ENCODE measurements at regions not wholly inside any gene's neighbourhood (a gene's known extent, or its start where the extent isn't known, plus 50 kb on each side); places are given as distances from the start of the nearest gene placed in this dataset.

DNA sequence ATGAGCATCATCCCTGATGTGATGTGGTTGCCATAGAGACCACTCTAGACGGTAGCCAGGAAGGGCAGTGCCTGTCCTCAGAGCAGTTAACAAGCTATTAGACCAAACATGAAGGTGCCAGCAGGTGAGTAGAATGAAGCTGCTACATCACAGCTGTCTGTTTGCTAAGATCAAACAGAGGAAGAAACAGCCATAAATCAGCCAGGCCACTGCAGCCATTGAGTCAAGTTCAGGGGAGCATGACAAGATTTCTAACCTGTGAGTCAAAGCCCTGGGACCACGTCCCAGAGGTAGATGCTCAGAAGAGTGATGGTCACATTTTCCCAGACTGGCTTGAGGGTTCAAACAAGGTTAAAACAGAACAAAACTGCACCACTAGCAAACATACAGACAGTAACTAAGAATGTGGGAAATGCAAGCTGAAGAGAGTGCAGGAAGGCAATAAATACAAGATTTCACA, 450.6 kb upstream of the DAB1 start:
- DNase-seq (ENCODE audit: low read depth, low spot score): peak; percentile 27

DNA sequence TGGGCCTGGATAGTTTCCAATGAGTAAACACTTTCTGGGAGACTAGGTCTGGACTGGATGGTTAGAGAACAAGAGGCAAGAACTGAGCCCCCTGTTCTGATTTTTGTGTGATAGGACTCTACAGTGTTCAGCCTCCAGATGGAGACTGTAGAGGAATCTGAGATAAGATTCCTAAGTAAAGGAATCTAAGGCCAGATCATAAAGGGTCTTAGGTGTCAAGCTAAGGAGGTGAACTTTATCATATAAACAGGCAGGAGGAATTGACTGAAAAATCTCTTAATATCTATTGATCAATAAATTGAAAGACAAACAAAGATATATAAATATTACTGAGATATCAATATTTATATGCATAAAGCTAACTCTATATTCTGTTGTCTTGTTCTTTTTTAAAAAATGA, 449.1 kb upstream of the DAB1 start:
- no peak for DNase-seq (ENCODE audit: low read depth, low spot score)

DNA sequence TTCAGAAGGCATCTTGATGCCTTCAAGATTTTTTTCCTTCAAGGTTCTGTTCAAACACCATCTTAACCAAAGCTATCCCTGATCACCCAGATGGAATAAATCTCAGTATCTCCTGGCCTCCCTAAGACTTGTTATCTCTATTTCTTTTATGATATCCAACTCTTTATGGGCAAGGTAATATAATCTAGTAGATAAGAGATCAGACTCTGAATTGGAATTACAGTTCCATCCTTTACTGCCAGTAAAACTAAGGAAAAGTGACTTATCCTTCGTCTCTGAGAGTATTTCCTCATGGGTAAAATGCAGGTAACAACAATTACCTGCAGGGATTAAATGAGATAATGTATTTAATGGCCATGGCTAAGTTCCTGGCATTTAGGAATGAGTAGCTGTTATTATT, 445.0 kb upstream of the DAB1 start:
- DNase-seq (ENCODE audit: low read depth, low spot score): no peak

DNA sequence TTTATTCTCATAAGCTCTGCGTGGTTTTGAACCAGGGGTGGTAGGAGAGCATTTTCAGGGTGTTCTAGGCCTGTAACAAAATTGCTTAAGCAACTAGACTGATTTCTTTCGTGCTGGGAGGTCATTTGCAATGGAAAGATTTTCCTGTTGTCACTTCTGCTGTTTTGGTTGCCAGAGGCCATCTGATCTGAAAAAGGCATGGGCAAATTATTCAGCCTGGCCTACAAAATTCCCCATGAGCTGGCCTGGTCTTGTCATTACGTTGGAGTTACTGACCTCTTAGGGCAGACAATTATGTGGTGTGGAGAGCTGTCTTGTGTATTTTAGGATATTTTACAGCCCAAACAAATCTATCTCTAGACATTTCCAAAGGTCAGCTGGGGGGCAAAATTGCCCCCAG, 444.4 kb upstream of the DAB1 start:
- DNase-seq (ENCODE audit: low read depth, low spot score): no peak

DNA sequence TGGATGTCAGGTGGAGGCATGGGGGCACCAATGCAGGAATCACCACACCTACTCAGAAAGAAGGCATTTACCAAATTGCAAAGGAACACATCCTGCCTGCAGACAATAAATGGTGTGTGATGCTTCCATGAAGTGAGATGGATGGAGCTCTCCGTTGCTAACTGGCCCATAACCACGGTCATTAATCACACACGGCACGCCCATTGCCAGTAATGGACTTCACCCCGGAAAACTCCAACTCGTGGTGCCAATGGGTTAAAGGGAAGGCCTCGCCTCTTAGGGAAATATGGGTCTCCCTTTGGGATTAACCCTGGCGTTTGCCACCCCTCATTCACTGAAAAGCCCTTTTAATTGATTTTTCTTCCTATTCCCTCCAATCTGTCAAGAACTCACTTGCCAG, 443.1 kb upstream of the DAB1 start:
- no peak for DNase-seq (ENCODE audit: low read depth, low spot score)

DNA sequence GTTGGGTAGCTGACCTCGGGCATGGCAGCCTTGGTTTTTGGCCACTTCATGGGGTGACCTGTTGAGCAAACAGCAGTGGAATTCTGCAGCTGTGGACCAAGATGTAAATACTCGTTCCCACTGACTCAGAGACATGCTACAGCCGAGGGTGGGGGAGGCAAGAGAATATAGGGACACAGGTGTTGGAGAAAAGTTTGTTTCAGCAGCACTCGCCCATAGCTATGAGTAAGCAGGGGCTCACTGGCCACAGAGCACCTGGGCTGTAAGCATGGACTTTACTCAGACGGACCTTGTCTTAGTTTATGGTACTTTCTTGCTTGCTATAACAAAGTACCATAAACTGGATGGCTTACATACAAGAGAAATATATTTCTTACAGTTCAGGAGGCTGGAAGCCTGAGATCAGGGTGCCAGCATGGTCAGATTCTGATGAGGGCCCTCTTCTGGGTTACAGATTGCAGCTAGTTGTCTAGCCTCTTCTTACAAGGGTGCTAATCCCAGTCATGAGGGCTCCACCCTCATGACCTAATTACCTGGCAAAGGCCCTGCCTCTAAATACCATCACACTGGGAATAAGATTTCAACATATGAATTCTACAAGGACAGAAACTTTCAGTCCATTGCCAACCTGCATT, 437.2 kb upstream of the DAB1 start:
- no peak for DNase-seq (ENCODE audit: low read depth, low spot score)

DNA sequence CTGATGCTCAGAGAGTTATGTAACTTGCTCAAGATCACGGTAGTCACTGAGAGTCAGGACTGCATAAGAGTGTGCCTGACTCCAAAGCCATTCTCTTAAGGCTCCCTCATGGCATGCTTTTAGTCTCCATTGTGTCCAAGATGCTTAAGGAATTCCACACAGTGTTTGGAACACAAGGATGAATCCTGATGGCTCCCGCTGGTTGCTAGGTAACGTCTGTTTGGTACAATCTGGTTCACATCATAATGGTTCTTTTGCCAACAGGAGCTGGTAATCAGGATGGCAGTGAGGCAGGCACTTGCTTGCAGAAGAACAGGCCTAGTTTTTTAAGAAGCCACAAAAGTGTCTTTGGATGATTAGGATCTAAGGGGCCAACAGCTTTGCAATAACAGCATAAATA, 436.5 kb upstream of the DAB1 start:
- DNase-seq (ENCODE audit: low read depth, low spot score): peak; percentile 24

DNA sequence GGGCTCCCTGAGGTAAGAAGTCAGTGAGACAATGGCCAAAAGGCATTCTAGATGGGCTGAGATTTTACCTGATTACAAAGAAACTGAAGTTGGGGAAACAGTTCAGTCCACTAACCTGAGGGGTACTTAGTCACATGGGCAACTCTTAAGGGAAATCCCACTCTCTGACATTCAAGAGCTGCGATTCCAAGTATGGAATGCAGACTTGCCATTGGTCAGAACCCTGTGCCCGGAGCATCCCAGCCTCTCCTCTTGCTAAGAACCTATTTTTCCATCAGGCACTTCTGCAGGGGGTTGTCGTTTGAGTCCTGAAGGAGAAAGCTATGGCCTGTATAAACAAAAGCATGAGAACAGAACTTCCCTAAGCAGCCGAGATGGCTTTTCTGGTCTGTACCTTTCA, 434.9 kb upstream of the DAB1 start:
- no peak for DNase-seq (ENCODE audit: low read depth, low spot score)

DNA sequence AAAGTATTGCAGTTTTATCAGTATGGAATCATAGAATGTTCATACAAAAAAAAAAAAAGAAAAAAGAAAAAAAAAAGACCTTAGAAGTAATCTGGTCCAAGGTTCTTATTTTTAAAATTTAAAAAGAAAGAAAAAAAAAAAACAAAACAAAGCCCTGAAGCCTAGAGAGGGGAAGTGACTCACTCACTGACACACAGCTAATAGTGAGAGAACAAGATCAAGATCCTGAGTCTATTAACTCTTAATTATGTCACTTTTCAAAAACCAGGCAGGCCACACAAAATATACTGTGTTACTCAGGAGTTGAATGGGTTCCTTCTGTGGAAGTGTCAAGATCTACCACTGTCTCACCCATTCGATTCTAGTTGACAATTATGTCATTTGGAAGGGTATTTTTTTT, 433.9 kb upstream of the DAB1 start:
- no peak for DNase-seq (ENCODE audit: low read depth, low spot score)

DNA sequence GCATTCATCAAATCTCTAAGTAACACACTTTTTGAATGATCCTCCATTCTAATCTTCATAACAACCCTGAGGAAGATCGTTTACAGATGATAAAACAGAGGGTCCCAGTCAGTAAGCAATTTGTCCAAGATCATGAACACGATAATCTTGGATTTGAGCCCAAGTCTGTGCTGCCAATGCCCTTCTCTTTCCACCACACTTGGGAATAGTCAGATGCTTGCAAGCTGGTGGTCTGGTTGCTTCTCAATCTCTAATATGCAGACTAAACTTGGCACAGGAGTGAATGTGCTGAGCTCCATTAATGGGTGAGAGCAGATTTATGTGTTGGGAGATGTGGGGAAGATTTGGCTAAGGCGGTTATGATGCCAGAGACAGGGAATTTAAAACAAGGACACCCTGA, 430.6 kb upstream of the DAB1 start:
- no peak for DNase-seq (ENCODE audit: low read depth, low spot score)

DNA sequence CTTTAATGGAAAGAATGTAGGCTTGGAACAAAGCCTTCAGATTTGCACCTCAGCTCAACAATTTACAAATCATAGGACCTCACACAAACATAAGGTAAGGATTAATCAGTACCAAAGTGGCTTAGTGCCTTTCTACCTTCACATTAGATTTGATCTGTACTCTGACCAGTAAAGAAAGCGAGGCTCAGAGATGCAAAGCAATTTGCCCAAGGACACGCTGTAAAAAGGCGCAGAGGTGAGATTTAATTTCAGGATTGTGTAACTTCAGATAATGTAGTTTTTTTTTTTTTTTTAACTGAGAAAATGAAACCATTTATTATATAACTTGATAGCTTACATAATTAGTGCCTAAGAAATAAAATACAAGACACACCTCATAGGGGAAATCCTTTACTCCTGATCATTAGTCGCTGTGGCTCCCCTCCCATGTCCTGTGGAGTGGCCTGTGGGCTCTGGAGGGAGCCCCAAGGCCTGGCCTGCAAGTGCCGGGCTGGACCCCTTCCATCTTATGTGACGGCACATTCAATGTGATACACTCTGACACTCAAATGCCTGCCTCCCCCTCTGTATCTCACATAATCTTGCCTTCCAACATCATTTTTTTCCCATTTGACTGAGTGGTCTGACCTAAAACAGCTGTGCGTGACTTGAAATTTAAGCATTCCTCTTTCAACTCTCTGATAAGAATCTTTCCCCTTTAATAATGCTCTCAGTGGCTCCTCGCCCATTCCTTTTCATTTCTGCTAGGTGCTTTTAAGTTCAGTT, 426.5 kb upstream of the DAB1 start:
- DNase-seq (ENCODE audit: low read depth, low spot score): peak; percentile 10

DNA sequence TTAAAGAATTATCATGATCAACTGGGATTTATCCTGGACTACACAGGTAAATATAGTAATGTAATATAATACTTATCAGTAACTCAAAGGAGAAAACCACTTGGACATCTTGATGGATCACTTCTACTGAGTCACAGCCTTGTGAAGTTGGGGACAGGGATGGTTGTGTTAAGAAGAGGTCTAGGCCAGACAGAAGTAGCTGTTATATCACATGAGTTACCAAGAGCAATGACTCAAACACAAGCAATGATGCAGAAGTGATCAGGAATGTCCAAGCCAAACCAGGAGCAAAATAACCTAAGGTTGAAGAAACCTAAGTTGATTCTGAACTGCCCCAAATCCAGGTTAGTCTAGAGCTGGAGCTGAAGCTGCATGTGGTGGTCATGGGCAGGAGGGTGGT, 424.5 kb upstream of the DAB1 start:
- DNase-seq (ENCODE audit: low read depth, low spot score): peak; percentile 85

DNA sequence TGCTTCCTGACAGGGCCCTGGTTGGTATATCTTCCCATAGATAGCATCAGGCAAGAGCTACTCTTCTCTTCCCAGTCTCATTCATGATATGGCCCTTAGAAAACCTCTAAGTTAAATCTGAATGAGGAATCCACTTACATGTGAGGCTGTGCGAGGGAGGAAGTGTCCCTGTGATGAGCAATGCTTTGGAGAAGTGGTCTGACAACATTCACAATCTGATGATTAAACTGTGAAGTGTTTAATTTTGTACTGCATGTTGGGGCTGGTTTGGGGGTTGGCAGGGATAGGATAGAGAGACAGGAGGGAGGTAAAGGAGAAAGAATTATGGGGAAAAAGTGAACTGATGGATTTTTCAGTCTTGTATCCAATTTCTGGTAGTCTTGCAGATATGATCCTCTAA, 421.2 kb upstream of the DAB1 start:
- peak; percentile 14 for DNase-seq (ENCODE audit: low read depth, low spot score)

DNA sequence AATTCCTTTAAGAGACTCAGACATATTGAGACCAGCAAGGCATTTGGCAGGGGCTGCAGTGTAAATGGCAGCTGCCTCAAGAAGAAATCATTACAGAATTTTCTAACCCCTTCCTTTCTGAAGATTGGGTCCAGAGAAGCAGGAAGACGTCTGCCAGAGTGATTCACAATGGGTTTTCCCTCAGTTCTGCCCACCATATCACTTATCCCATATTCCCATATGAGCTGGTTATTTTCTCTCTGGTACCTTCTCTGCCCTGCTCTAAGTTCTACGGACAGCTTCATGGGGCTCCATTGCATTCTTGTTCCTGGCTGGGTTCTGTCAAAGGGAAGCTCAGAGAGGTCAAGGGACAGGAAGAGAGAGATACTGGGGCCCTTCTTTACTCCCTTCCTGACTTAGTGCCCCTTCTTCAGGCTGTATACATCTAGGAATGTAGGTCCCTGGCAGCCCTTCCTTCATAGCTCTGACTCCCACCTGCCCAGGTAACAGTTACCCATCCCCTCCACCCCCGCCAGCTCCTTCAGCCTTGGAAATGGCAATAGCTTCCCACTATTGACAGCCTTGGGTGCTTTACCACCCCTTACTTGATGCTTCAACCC, 420.6 kb upstream of the DAB1 start:
- no peak for DNase-seq (ENCODE audit: low read depth, low spot score)

DNA sequence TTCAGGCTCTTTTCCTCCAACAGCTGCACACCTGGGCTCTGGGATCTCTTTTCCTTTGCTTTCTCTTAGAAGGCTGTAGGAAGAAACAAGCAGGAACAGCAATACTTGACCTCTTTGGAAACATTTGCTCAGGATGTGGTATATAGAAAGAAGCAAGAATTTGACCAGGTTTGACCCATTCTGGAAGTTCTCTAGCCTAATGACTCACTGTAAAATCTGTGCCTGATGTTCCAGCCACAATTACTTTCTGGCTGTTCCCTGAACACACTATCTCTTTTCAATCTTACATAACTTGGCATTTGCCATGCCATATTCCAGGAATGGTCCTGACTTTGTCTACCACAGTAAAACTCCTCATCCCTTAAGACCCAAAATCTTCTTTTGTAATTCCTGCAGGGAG, 419.9 kb upstream of the DAB1 start:
- peak; percentile 48 for DNase-seq (ENCODE audit: low read depth, low spot score)

DNA sequence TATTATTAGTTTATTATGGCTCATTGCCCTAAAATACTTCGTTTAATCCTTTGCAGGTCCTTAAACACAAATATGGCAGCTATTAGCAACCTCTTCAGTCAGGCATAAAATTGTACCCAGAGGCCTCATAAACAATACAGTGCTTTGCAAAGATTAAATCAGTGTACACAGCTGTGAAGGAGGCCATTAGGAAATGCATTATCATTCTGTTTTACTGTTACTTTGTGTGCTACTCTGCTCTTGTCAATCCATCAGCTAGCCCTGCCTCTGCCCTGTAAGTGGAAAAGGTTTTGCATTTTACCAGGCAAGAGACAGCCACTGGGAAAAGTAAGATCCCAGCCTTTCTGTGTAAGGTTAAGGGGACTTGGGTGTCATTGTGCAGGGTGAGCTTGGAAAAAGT, 415.7 kb upstream of the DAB1 start:
- DNase-seq (ENCODE audit: low read depth, low spot score): peak; percentile 14

DNA sequence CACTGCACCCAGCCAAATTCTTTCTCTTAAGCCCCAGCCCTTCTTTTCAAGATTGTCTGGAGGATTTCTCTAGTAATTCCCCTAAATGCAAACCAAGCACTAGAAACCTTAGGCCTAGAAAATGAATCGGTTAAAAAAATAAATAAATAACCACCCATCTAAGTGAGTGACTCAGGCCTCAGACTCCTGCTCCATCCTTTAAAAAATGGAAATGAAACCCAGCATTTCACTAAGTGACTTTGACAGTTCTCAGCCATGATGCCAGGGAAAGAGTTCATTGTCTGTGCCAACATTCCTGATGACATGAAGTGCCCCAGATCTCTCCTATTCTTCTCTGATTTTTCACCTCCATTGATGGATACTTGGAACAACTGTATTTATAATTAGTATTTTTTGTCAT, 415.2 kb upstream of the DAB1 start:
- peak; percentile 75 for DNase-seq (ENCODE audit: low read depth, low spot score)

DNA sequence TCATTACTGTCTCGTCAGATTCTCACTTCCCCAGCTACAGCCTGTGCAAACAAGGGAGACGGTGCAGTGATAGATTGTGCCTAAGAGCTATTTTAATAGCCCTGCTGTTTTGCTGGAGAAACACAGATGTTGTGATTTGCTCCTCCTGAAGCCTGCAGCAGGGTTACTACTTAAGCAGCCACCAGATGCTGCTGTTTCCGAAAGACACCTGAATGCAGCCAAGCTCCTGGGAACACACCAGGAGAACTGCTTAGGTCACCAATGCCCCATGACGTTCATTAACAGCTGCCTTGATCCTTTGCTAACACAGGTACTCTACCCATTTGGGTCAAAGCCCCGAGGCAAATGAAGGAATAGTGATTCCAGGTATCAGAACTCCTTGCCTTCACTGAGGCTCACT, 411.8 kb upstream of the DAB1 start:
- DNase-seq (ENCODE audit: low read depth, low spot score): no peak

DNA sequence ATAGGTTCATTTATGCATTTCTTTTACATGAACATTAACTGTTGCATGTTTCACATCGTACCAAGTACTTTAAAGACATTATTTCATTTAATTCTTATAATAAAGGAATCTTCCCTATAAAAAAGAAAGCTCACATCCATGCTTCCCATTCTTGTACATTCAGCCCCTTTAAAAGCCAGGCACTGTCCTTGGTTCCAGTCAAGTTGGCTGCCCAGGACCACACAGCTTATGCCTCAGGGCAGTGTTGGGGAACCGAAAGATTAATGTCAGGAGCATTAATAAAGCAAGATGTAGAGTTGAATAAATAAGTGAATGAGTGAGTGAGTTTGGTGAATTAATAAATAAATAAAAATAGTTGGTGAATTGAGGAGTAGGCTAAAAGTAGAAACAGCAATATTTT, 409.4 kb upstream of the DAB1 start:
- no peak for DNase-seq (ENCODE audit: low read depth, low spot score)

DNA sequence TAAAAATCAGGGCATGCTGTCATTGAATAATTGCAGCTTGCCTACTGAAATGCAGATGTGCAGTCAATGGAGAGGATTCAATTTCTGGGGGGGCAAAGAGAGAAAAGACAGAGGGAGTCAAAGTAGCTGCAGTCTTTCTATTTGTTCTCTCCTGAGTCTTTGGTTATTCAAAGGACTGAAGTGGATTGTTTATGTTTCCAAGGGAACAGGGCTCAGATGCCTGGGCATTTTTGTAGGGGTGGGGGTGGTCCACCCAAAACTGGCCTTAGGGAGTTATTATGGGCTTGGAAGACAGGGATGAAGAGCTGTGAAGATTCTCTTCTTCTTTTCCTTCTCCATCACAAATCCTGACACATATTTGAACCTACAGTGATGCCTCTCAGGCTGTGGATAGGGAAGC, 408.8 kb upstream of the DAB1 start:
- no peak for DNase-seq (ENCODE audit: low read depth, low spot score)

DNA sequence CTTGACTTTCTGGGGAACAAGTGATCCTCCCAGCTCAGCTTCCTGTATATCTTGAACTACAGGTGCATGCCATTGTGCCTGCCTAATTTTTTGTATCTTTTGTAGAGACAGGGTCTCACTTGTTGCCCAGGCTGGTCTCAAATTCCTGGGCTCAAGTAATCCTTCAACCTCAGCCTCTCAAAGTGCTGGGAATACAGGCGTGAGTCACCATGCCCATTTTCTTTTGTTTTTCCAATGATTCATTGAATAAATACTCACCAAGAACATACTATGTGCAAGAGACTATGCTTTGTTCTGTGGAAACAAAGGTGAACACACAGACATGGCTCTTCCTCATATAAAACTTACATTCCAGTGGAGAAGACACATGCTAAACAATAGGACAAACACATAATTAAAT, 407.8 kb upstream of the DAB1 start:
- peak; percentile 71 for DNase-seq (ENCODE audit: low read depth, low spot score)

DNA sequence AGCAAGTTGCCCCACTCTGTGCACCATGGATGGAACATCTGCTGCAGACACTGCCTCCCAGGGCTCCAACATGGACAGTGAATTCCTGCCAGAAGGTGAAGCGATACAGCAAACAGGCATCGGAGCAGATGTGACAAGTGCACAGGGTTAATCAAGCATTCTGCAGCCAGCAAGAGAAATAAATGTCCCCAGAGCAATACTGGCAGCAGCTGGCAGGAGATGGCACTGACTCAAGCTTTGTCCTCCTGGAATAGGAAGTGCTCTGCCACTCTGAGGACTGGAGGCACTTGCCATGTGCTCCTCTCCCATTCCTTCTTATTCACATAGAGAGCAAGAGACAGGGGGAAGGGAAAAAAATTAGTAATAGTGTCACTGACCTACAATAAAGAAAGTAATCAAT, 402.7 kb upstream of the DAB1 start:
- no peak for DNase-seq (ENCODE audit: low read depth, low spot score)

DNA sequence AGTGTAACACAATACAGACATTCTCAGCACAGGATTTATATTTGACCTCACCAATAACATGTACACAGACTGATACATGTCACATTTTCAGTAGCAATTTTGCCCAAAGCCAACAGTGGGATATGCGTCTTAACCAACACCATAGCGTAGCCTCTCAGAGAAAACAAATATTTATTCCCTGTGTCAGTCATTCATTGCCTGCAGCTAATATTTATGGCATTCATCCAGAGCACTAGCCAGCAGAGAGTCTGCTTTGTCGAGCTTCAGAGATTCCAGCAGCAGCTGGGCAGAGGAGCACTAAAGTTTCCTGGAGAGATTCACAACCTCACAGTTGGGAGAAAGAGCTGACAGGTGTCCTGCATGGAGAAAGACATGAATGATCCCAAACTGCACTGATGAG, 400.7 kb upstream of the DAB1 start:
- DNase-seq (ENCODE audit: low read depth, low spot score): peak; percentile 9
